ENCODE measurements at regions not wholly inside any gene's neighbourhood (a gene's known extent, or its start where the extent isn't known, plus 50 kb on each side); places are given as distances from the start of the nearest gene placed in this dataset.

- TF ChIP-seq CTCF (IDR thresholded peaks at IDR 0.05) = no peak
- intact Hi-C loops (cut with DNase I) = no loop called here
- ATAC-seq = no peak
- no peaks in the 10 kb centered on the region for H3K27me3 ChIP-seq
- H3K27ac ChIP-seq = no peak overlapping the region
- no peak for DNase-seq
- no peaks in the 10 kb centered on the region for H3K36me3 ChIP-seq
- 62% methylated on average over 1 of the region's 1 CpG for WGBS, 2 donors
- H3K9me3 ChIP-seq = no peaks in the 10 kb centered on the region
- no peaks in the 10 kb centered on the region for H3K4me1 ChIP-seq
- no peak overlapping the region for H3K4me3 ChIP-seq
These were observed 121.0 kb upstream of the EPHA5 start for GRCh38 chr4:65791111-65791811.

DNA sequence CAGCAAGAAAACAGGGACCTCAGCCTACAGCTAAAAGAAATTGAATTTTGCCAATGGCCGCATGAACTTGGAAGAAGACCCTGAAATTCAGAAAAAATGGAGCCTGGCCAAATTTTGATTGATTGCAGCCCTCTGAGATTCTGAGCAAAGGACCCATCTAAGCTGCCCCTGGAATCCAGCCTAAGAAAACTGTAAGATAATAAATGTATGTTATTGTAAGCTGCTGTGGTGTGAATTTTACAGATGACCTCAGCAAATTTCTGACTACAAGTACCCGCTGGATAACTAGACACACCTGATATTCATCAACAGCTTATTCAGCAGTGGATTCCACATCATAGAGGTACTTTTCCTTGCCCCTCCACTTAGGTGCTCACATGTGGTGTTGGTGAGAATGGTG lies 119.5 kb upstream of the EPHA5 start:
- Histone ChIP-seq H3K4me3 (no peak overlapping the region), H3K9me3 (no peaks in the 10 kb centered on the region), H3K27me3 (no peaks in the 10 kb centered on the region), H3K4me1 (no peaks in the 10 kb centered on the region), H3K36me3 (no peaks in the 10 kb centered on the region), H3K27ac (no peak overlapping the region)
- no peak for TF ChIP-seq CTCF (IDR thresholded peaks at IDR 0.05)
- no peak for DNase-seq
- intact Hi-C loops (cut with DNase I) = no loop called here
- WGBS, 2 donors = 59 to 65% methylated on average over 2 of the region's 2 CpGs
- ATAC-seq = no peak

- intact Hi-C loops (cut with DNase I) = no loop called here
- H3K4me3 ChIP-seq = no peak overlapping the region
- H3K9me3 ChIP-seq = no peaks in the 10 kb centered on the region
- TF ChIP-seq CTCF (IDR thresholded peaks at IDR 0.05) = no peak
- no peaks in the 10 kb centered on the region for H3K27me3 ChIP-seq
- ATAC-seq = no peak
- H3K4me1 ChIP-seq = no peaks in the 10 kb centered on the region
- no peak overlapping the region for H3K27ac ChIP-seq
- DNase-seq = no peak
- no peaks in the 10 kb centered on the region for H3K36me3 ChIP-seq
- 85 to 87% methylated on average over 2 of the region's 2 CpGs for WGBS, 2 donors
These were observed 119.1 kb upstream of the EPHA5 start for GRCh38 chr4:65789341-65789740.

DNA sequence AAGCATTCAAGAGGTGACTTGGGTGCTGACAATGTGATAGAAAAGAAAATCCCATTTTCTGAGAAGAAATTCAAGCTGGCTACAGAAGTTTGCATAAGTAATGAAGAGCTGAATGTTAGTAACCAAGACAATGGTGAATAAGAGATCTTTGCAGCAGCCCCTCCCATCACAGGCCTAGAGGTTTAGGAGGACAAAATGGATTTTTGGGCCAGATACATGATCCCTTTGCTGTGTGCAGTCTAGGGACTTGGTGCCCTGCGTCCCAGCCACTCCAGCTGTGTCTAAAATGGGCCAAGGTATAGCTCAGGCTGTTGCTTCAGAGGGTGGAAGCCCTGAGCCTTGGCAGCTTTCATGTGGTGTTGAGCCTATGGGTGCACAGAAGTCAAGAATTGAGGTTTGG lies 107.0 kb upstream of the EPHA5 start:
- no peaks in the 10 kb centered on the region for H3K27me3 ChIP-seq
- TF ChIP-seq CTCF (IDR thresholded peaks at IDR 0.05) = no peak
- DNase-seq (no peak), ATAC-seq (no peak)
- intact Hi-C loops (cut with DNase I) = no loop called here
- peaks cover 0 to 27% (median 0%) of the 10 kb centered on the region in 11 donors for H3K9me3 ChIP-seq
- no peaks in the 10 kb centered on the region for H3K4me1 ChIP-seq
- H3K36me3 ChIP-seq = no peaks in the 10 kb centered on the region
- 59 to 70% methylated on average over 1 of the region's 1 CpG for WGBS, 2 donors
- H3K27ac ChIP-seq = no peak overlapping the region
- no peak overlapping the region for H3K4me3 ChIP-seq

Measured in heart right ventricle (tissue), 16 donors.